Adrenal gland (tissue), 9 donors: ENCODE measurements at regions not wholly inside any gene's neighbourhood (a gene's known extent, or its start where the extent isn't known, plus 50 kb on each side); places are given as distances from the start of the nearest gene placed in this dataset.

Source experiments
- DNase-seq, 7 donors: peaks; one replicate each; pipeline ENCODE4 v3.0.0-alpha.2; 2019 to 2020
- H3K27ac ChIP-seq, 5 donors: fragments of 200-600 bp; sonication (generic) in 4 of 5; 1 replicate in 3 of 5; 2 replicates in 2 of 5; pipeline versions ENCODE4 v1.5.1 to v1.8.0; 2016 to 2020; ENCODE audit warnings: mild to moderate bottlenecking in 1 of 5
- H3K27me3 ChIP-seq: fragments of 200-600 bp; 2 replicates; pipeline ENCODE4 v1.8.0; 2021
- H3K36me3 ChIP-seq, 2 donors: fragments of 200-600 bp; replicated peaks in 1 of 2; 1 replicate in 1 of 2; 2 replicates in 1 of 2; pipeline versions ENCODE4 v1.5.1 to v1.8.0; 2018 to 2022
- H3K4me1 ChIP-seq, 2 donors: fragments of 200-600 bp; replicated peaks in 1 of 2; 1 replicate in 1 of 2; 2 replicates in 1 of 2; pipeline versions ENCODE4 v1.5.1 to v1.8.0; 2018 to 2021
- H3K4me3 ChIP-seq, 4 donors: fragments of 200-600 bp; sonication (generic) in 3 of 4; one replicate each; pipeline ENCODE4 v1.5.1; 2016 to 2018
- H3K9me3 ChIP-seq, 3 donors: fragments of 200-600 bp; sonication (generic) in 1 of 3; replicated peaks in 1 of 3; 1 replicate in 2 of 3; 2 replicates in 1 of 3; pipeline versions ENCODE4 v1.5.1 to v1.8.0; 2016 to 2021
- CTCF ChIP-seq, 6 experiments: fragments of 450-650 bp in 4 of 6; fragments of 200-600 bp in 2 of 6; sonication (generic) in 1 of 6; IDR thresholded peaks; 1 replicate in 5 of 6; 2 replicates in 1 of 6; pipeline versions ENCODE4 v1.5.1 to v1.8.0; 2016 to 2021; ENCODE audit warnings: antibody characterized with exemption in 6 of 6, mild to moderate bottlenecking in 2 of 6, moderate library complexity in 1 of 6
- POLR2A ChIP-seq, 2 donors: fragments of 450-650 bp; IDR thresholded peaks; one replicate each; pipeline ENCODE4 v1.6.1; 2017; ENCODE audit warnings: antibody characterized with exemption in 2 of 2, mild to moderate bottlenecking in 2 of 2, moderate library complexity in 1 of 2
- WGBS, 4 donors: extraction: QIAGEN DNeasy Blood & Tissue Kit in 2 of 4; methylation state at CpG; one replicate each; pipeline versions ENCODE4 v1.1.5 to v1.1.7; 2013 to 2017; 5-methylcytosine and 5-hydroxymethylcytosine counted together
- intact Hi-C, 2 donors: fragments of 100-400 bp; cut with DNase I; formaldehyde crosslinking; loops; one replicate each; pipeline versions ENCODE4 v1.14.1 to v1.15.0; 2022 to 2023
- donor health status: healthy with polysubstance abuse.
- donor health status: Bipolar disorder and iron deficiency.
- donor health status: DM: yes; HTN: yes; CAD: no.
- donor health status: DM: no; HTN: no; CAD: no.
- donor health status: DM: no; HTN: no; CAD: no.

DNA sequence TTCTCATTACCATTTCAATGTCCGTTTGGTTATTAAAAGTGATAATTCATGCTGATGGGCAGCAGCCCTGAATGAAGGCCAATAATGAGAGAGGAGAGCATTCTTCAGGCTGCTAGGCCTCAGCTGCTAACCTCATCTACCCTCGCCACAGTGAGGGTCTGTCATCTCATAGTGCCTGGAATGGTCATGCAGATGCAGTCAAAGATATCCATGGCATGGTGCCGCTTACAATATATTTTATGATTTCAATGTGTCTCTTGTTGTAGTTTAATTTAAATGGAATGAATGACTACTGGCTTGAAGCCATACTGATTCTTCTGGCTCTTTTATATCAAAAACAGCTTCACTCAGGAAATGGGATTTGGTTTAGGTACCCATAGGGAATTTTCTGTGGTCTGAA lies 126.9 kb downstream of the SLC16A9 start:
- intact Hi-C loops, result no loop called here
- no peak for TF ChIP-seq POLR2A (IDR thresholded peaks at IDR 0.05)
- TF ChIP-seq CTCF (IDR thresholded peaks at IDR 0.05), result no peak
- Histone ChIP-seq H3K27ac (no peak overlapping the region), H3K27me3 (no peaks in the 10 kb centered on the region), H3K36me3 (no peaks in the 10 kb centered on the region), H3K4me1 (peaks cover 0 to 15% of the 10 kb centered on the region in 2 donors), H3K9me3 (no peaks in the 10 kb centered on the region), H3K4me3 (no peak overlapping the region)
- DNase-seq, result no peak
- 79 to 83% (median 81%) methylated on average over 3 of the region's 3 CpGs for WGBS, 4 donors

- no peaks in the 10 kb centered on the region for H3K36me3 ChIP-seq
- no peak for DNase-seq
- no peak for TF ChIP-seq CTCF (IDR thresholded peaks at IDR 0.05)
- no peak for TF ChIP-seq POLR2A (IDR thresholded peaks at IDR 0.05)
- intact Hi-C loops, result no loop called here
- H3K4me3 ChIP-seq, result no peak overlapping the region
- no peak overlapping the region for H3K27ac ChIP-seq
- H3K9me3 ChIP-seq, result no peaks in the 10 kb centered on the region
- H3K27me3 ChIP-seq, result no peaks in the 10 kb centered on the region
- H3K4me1 ChIP-seq, result peaks cover 0 to 15% of the 10 kb centered on the region in 2 donors
- 71 to 83% (median 74%) methylated on average over 3 of the region's 3 CpGs for WGBS, 4 donors
These were observed 127.6 kb downstream of the SLC16A9 start for GRCh38 chr10:59582058-59582457.

GRCh38 chr10:59580026-59580863 lies 129.4 kb downstream of the SLC16A9 start:
- peak in 1 of 7 donors; percentile 4 for DNase-seq
- TF ChIP-seq POLR2A (IDR thresholded peaks at IDR 0.05) (no peak), CTCF (IDR thresholded peaks at IDR 0.05) (peak; percentile 38 to 74 (median 55))
- no peak overlapping the region for H3K27ac ChIP-seq
- H3K27me3 ChIP-seq, result no peaks in the 10 kb centered on the region
- no peak overlapping the region for H3K4me3 ChIP-seq
- intact Hi-C loops, result no loop called here
- 25 to 41% (median 29%) methylated on average over 3 of the region's 3 CpGs for WGBS, 4 donors
- H3K36me3 ChIP-seq, result no peaks in the 10 kb centered on the region
- peaks cover 0 to 15% of the 10 kb centered on the region in 2 donors for H3K4me1 ChIP-seq
- H3K9me3 ChIP-seq, result no peaks in the 10 kb centered on the region

DNA sequence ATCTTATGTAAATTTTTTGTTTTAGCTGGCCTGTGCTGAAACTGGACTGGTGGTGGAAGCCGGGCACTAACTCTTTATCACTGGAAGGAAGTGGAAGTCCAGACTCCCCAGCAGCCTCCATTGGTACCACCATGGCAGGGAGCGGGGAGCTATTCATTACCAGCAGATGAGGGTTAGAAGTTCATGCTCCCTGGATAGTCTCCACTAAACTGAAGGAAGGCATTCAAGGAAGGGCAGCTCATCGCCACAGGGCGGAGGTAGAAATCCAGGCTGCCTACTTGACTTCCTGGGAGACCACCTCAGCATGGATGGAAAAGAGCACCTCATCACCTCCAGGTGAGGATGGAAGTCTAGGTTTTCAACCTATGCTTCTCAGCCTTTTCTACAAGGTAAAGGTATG lies 130.9 kb downstream of the SLC16A9 start:
- Histone ChIP-seq H3K27me3 (no peaks in the 10 kb centered on the region), H3K4me1 (peaks cover 0 to 15% of the 10 kb centered on the region in 2 donors), H3K4me3 (no peak overlapping the region), H3K9me3 (no peaks in the 10 kb centered on the region), H3K27ac (no peak overlapping the region), H3K36me3 (no peaks in the 10 kb centered on the region)
- TF ChIP-seq POLR2A (IDR thresholded peaks at IDR 0.05) (no peak), CTCF (IDR thresholded peaks at IDR 0.05) (no peak)
- intact Hi-C loops, result loop anchor here (10.0 kb wide), 1 partner anchor 334 kb away; no protein-coding TSS in a partner anchor
- 81 to 97% (median 95%) methylated on average over 3 to 4 of the region's 4 CpGs for WGBS, 4 donors
- DNase-seq, result no peak
